ACC112 (cell line): ENCODE measurements at regions not wholly inside any gene's neighbourhood (a gene's known extent, or its start where the extent isn't known, plus 50 kb on each side); places are given as distances from the start of the nearest gene placed in this dataset.
"Not testable (repeated sequence)": the region's sequence is repeated elsewhere in the genome, so short reads cannot be mapped to it uniquely, and the experiment has no call there.

Experiments used
- H2AFZ ChIP-seq: fragments of 200-600 bp; sonication (generic); one replicate; pipeline ENCODE4 v1.6.0; 2017; ENCODE audit warnings: antibody characterized with exemption, low read length; ENCODE audit not compliant: unreplicated experiment
- H3K27ac ChIP-seq: fragments of 200-600 bp; sonication (generic); 2 replicates; pipeline ENCODE4 v1.5.1; 2014; ENCODE audit warnings: low read depth, mild to moderate bottlenecking, antibody characterized with exemption, low read length, moderate library complexity
- H3K27me3 ChIP-seq: fragments of 200-600 bp; sonication (generic); 2 replicates; pipeline ENCODE4 v1.6.1; 2014; ENCODE audit warnings: mild to moderate bottlenecking, antibody characterized with exemption, low read length, moderate library complexity, mixed read lengths; ENCODE audit not compliant: insufficient read depth
- H3K36me3 ChIP-seq: fragments of 200-600 bp; sonication (generic); 2 replicates; pipeline ENCODE4 v1.6.1; 2016; ENCODE audit warnings: mild to moderate bottlenecking, antibody characterized with exemption, low read length, moderate library complexity, mixed read lengths; ENCODE audit not compliant: insufficient read depth
- H3K4me1 ChIP-seq: fragments of 200-600 bp; sonication (generic); one replicate; pipeline ENCODE4 v1.6.1; 2016; ENCODE audit warnings: low read length, mixed read lengths; ENCODE audit not compliant: insufficient read depth, unreplicated experiment, control insufficient read depth
- H3K4me3 ChIP-seq: fragments of 200-600 bp; sonication (generic); 2 replicates; pipeline ENCODE4 v1.5.1; 2014; ENCODE audit warnings: mild to moderate bottlenecking, low read depth, low read length
- H3K79me2 ChIP-seq: fragments of 200-600 bp; sonication (generic); one replicate; pipeline ENCODE4 v1.6.0; 2016; ENCODE audit warnings: low read length; ENCODE audit not compliant: control insufficient read depth, unreplicated experiment, insufficient read depth

- H3K27me3 ChIP-seq: no peaks in the 10 kb centered on the region
- no peak overlapping the region for H3K4me3 ChIP-seq
- no peak overlapping the region for H3K27ac ChIP-seq
- no peak overlapping the region for H2AFZ ChIP-seq
- H3K79me2 ChIP-seq: no peaks in the 10 kb centered on the region
- H3K4me1 ChIP-seq: no peaks in the 10 kb centered on the region
- H3K36me3 ChIP-seq: no peaks in the 10 kb centered on the region
Measured at GRCh38 chr6:68167604-68168003, 467.5 kb upstream of the ADGRB3 start.

- H3K36me3 ChIP-seq, H3K79me2 ChIP-seq, H3K4me1 ChIP-seq, H3K27ac ChIP-seq, H2AFZ ChIP-seq, H3K27me3 ChIP-seq, H3K4me3 ChIP-seq: not testable (repeated sequence)
Measured at GRCh38 chr6:68160812-68161211, 474.3 kb upstream of the ADGRB3 start.

DNA sequence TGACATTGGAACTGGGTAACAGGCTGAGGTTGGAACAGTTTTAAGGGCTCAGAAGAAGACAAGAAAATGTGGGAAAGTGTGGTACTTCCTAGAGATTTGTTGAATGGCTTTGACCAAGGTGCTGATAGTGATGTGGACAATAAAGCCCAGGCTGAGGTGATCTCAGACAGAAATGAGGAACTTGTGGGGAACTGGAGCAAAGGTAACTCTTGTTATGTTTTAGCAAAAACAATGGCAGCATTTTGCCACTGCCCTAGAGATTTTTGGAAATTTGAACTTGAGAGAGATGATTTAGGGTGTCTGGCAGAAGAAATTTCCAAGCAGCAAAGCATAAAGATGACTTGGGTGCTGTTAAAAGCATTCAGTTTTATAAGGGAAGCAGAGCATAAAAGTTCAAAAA, 474.7 kb upstream of the ADGRB3 start:
- Histone ChIP-seq H3K27me3 (no peaks in the 10 kb centered on the region), H2AFZ (no peak overlapping the region), H3K36me3 (no peaks in the 10 kb centered on the region), H3K27ac (no peak overlapping the region), H3K4me1 (no peaks in the 10 kb centered on the region), H3K4me3 (no peak overlapping the region), H3K79me2 (no peaks in the 10 kb centered on the region)

- no peak overlapping the region for H3K4me3 ChIP-seq
- no peaks in the 10 kb centered on the region for H3K79me2 ChIP-seq
- no peaks in the 10 kb centered on the region for H3K36me3 ChIP-seq
- no peak overlapping the region for H3K27ac ChIP-seq
- H3K4me1 ChIP-seq: no peaks in the 10 kb centered on the region
- no peaks in the 10 kb centered on the region for H3K27me3 ChIP-seq
- H2AFZ ChIP-seq: no peak overlapping the region
Measured at GRCh38 chr6:68159433-68159832, 475.6 kb upstream of the ADGRB3 start.

DNA sequence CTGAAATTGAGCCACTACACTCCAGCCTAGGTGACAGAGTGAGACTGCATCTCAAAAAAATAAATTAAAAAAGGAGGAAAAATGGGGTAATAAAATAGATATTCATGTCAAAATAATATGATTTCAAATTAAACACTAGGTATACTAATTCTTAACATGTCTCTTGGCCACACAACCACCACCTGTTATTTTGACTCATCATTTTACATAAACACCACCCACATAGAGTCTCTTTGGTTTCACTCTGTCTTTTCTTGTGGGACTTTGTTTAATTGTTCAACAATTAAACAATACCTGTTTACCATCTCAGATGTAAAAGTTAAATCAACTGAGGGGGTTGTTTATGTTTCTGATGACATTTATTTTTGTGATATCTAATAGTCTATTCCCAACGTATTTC, 476.8 kb upstream of the ADGRB3 start:
- Histone ChIP-seq H2AFZ (no peak overlapping the region), H3K27me3 (no peaks in the 10 kb centered on the region), H3K36me3 (no peaks in the 10 kb centered on the region), H3K4me3 (no peak overlapping the region), H3K27ac (no peak overlapping the region), H3K79me2 (no peaks in the 10 kb centered on the region), H3K4me1 (no peaks in the 10 kb centered on the region)

- no peaks in the 10 kb centered on the region for H3K27me3 ChIP-seq
- H3K4me3 ChIP-seq: no peak overlapping the region
- H3K27ac ChIP-seq: no peak overlapping the region
- H3K36me3 ChIP-seq: no peaks in the 10 kb centered on the region
- no peak overlapping the region for H2AFZ ChIP-seq
- H3K4me1 ChIP-seq: no peaks in the 10 kb centered on the region
- H3K79me2 ChIP-seq: no peaks in the 10 kb centered on the region
Measured at GRCh38 chr6:68144667-68145066, 490.4 kb upstream of the ADGRB3 start.

GRCh38 chr6:68141190-68141589, 493.9 kb upstream of the ADGRB3 start:
- Histone ChIP-seq H2AFZ (no peak overlapping the region), H3K79me2 (no peaks in the 10 kb centered on the region), H3K36me3 (no peaks in the 10 kb centered on the region), H3K4me3 (no peak overlapping the region), H3K27ac (no peak overlapping the region), H3K4me1 (no peaks in the 10 kb centered on the region), H3K27me3 (no peaks in the 10 kb centered on the region)

- Histone ChIP-seq H3K27ac (no peak overlapping the region), H3K36me3 (no peaks in the 10 kb centered on the region), H2AFZ (no peak overlapping the region), H3K4me3 (no peak overlapping the region), H3K27me3 (no peaks in the 10 kb centered on the region), H3K4me1 (no peaks in the 10 kb centered on the region), H3K79me2 (no peaks in the 10 kb centered on the region)
Measured at GRCh38 chr6:68139130-68139529, 496.0 kb upstream of the ADGRB3 start.

- no peaks in the 10 kb centered on the region for H3K36me3 ChIP-seq
- H3K79me2 ChIP-seq: no peaks in the 10 kb centered on the region
- no peak overlapping the region for H2AFZ ChIP-seq
- H3K4me3 ChIP-seq: no peak overlapping the region
- H3K27ac ChIP-seq: no peak overlapping the region
- H3K27me3 ChIP-seq: no peaks in the 10 kb centered on the region
- H3K4me1 ChIP-seq: no peaks in the 10 kb centered on the region
Measured at GRCh38 chr6:68134796-68135195, 500.3 kb upstream of the ADGRB3 start.

GRCh38 chr6:68128211-68128610, 506.9 kb upstream of the ADGRB3 start:
- H2AFZ ChIP-seq: no peak overlapping the region

GRCh38 chr6:68127074-68127473, 508.0 kb upstream of the ADGRB3 start:
- H3K79me2 ChIP-seq: no peaks in the 10 kb centered on the region
- no peak overlapping the region for H2AFZ ChIP-seq
- no peak overlapping the region for H3K4me3 ChIP-seq

More at GRCh38 chr6:68128211-68128610, 506.9 kb upstream of the ADGRB3 start:
- H3K4me3 ChIP-seq: no peak overlapping the region
- no peaks in the 10 kb centered on the region for H3K4me1 ChIP-seq
- no peaks in the 10 kb centered on the region for H3K79me2 ChIP-seq
- H3K27ac ChIP-seq: no peak overlapping the region
- H3K36me3 ChIP-seq: no peaks in the 10 kb centered on the region
- no peaks in the 10 kb centered on the region for H3K27me3 ChIP-seq

More at GRCh38 chr6:68127074-68127473, 508.0 kb upstream of the ADGRB3 start:
- H3K27me3 ChIP-seq: no peaks in the 10 kb centered on the region
- no peaks in the 10 kb centered on the region for H3K4me1 ChIP-seq
- no peak overlapping the region for H3K27ac ChIP-seq
- H3K36me3 ChIP-seq: no peaks in the 10 kb centered on the region
